ENCODE measurements at regions not wholly inside any gene's neighbourhood (a gene's known extent, or its start where the extent isn't known, plus 50 kb on each side); places are given as distances from the start of the nearest gene placed in this dataset.
A peak's percentile ranks its signal among the peaks of the same experiment; 100 is the strongest.

- POLR2A ChIA-PET, result no interaction called here
- ATAC-seq, result no peak
- Mint-ChIP-seq H3K27me3 (peaks cover 0 to 1% (median 0%) of the 10 kb centered on the region in 5 donors), H3K27ac (no peak overlapping the region), H3K4me1 (no peaks in the 10 kb centered on the region), H3K9me3 (peaks cover 0 to 5% (median 0%) of the 10 kb centered on the region in 9 donors), H3K36me3 (no peaks in the 10 kb centered on the region), H3K4me3 (no peak overlapping the region)
- no peak for DNase-seq
Measured at GRCh38 chr5:61910771-61911170, 395.2 kb upstream of the KIF2A start.

- H3K27me3 Mint-ChIP-seq, result peaks cover 0 to 1% (median 0%) of the 10 kb centered on the region in 5 donors
- DNase-seq (no peak), ATAC-seq (no peak)
- peaks cover 0 to 5% (median 0%) of the 10 kb centered on the region in 9 donors for H3K9me3 Mint-ChIP-seq
- H3K4me1 Mint-ChIP-seq, result no peaks in the 10 kb centered on the region
- POLR2A ChIA-PET, result no interaction called here
- H3K27ac Mint-ChIP-seq, result no peak overlapping the region
- no peak overlapping the region for H3K4me3 Mint-ChIP-seq
- no peaks in the 10 kb centered on the region for H3K36me3 Mint-ChIP-seq
Measured at GRCh38 chr5:61912559-61912958, 393.4 kb upstream of the KIF2A start.

- no peak for DNase-seq
- H3K36me3 Mint-ChIP-seq, result no peaks in the 10 kb centered on the region
- POLR2A ChIA-PET, result no interaction called here
- peaks cover 0 to 5% (median 0%) of the 10 kb centered on the region in 9 donors for H3K9me3 Mint-ChIP-seq
- no peak overlapping the region for H3K4me3 Mint-ChIP-seq
- peaks cover 0 to 3% (median 0%) of the 10 kb centered on the region in 5 donors for H3K27me3 Mint-ChIP-seq
- no peak overlapping the region for H3K27ac Mint-ChIP-seq
- no peak for ATAC-seq
- no peaks in the 10 kb centered on the region for H3K4me1 Mint-ChIP-seq
Measured at GRCh38 chr5:61915646-61916045, 390.4 kb upstream of the KIF2A start.

DNA sequence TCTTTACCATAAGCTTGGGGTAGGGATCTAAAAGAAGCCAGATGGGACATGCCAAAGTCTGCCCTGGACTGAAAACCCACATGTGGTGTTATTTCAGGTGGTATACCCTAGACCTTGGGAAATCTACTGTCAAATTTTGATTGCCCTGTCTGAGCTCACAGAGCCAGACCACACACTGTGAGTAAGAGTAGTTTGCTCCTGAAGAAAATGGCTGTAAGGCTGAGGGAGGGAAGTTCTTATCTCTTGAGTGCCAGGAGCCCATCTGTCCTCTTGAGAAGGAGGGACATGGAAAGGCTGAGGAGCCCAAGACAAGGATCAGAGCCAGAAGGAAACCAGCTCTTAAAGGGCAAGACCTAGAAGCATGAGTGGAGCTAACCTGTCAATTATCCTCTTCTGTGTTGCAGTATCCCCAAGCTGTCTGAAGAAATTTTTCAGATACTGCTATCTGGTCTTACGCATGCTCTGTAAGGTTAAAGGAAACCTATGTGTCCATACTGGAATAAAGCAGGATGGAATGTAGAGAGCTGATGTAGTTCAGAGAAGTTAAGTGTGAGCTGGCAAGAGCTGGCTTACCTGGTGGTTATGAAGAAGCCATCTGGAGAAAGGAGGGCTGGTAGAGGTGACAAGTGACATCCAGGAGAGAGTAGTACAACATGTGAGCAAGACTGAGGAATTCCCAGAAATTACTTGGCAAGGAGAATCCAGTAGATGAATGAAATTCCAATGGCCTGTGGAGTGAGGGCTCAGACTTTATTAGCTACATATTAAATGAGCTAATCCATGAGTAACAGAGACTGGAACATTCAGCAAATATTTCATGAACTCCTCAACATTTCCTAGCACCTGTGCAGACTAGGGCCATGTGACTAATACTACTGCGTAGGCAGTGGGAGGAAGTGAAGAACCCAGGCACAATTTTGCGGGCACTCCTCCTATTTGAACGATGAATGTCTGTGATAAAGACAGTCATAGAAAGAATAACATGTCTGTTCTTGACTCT is 389.1 kb upstream of the KIF2A start:
- Mint-ChIP-seq H3K4me1 (no peaks in the 10 kb centered on the region), H3K27ac (peak overlapping the region in 1 of 10 donors; percentile 44), H3K27me3 (peaks cover 0 to 3% (median 0%) of the 10 kb centered on the region in 5 donors), H3K4me3 (no peak overlapping the region), H3K36me3 (no peaks in the 10 kb centered on the region), H3K9me3 (peaks cover 0 to 5% (median 0%) of the 10 kb centered on the region in 9 donors)
- DNase-seq (no peak), ATAC-seq (no peak)
- POLR2A ChIA-PET, result no interaction called here

DNA sequence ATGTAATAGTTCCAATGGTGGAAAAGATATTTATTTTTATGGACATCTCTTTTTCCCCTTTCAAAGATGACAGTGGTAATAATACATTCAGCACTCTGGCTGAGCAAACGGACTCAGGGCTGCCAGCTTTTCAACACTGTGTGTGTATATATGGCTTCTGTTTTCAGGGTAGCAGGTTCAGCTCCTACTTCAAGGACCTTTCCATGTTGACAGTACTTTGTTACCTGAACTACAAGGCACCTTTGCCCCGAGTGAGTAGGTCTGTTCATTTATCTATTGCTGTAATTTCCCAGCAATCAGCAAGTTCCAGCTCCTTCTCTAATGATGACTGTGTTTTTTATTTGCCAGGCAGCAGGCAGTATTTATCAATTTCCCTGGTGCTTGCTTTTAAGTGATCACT is 387.4 kb upstream of the KIF2A start:
- Mint-ChIP-seq H3K9me3 (no peaks in the 10 kb centered on the region), H3K36me3 (no peaks in the 10 kb centered on the region), H3K27ac (no peak overlapping the region), H3K4me3 (no peak overlapping the region), H3K27me3 (peaks cover 0 to 3% (median 0%) of the 10 kb centered on the region in 5 donors), H3K4me1 (no peaks in the 10 kb centered on the region)
- POLR2A ChIA-PET, result no interaction called here
- DNase-seq (no peak), ATAC-seq (no peak)

DNA sequence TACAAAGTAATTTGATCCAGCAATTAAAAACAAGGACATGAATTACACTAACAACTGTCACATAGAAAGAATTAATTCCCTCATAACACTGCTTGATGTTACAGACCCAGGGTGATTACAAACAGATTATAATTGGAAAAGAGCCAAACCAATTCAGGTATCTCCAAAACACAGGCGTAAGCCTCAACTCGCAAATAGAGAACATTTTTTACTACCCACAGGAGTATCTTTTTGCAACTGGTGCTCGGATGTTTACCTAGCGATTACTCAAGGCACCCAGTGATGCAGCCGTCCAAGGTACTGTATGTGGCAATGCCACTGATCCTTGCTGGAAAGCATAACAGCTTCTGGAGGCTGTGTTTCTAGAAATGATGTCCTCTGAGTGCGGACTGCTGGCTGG is 386.1 kb upstream of the KIF2A start:
- DNase-seq (no peak), ATAC-seq (no peak)
- Mint-ChIP-seq H3K4me3 (no peak overlapping the region), H3K27ac (no peak overlapping the region), H3K36me3 (no peaks in the 10 kb centered on the region), H3K9me3 (no peaks in the 10 kb centered on the region), H3K4me1 (no peaks in the 10 kb centered on the region), H3K27me3 (peaks cover 0 to 4% (median under 1%) of the 10 kb centered on the region in 5 donors)
- POLR2A ChIA-PET, result no interaction called here

DNA sequence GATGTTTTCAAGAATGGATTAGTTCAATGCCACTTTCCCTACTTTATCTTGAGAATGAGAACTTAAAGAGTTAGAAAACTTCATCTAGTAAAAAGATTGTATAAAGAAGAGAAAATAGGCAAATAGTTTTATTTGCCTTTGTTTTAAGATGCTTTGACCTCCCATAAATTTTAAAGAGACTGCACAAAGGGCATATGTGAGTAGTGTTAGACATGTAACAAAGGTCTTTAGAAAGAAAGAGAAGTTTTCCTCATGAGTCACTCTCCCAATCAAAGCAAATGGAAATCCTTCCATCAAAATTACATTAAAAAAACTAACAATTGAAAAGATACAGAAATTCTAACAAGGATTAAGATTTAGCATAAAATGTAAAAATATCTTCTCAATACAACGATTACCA is 381.8 kb upstream of the KIF2A start:
- POLR2A ChIA-PET, result no interaction called here
- Mint-ChIP-seq H3K4me1 (no peaks in the 10 kb centered on the region), H3K36me3 (no peaks in the 10 kb centered on the region), H3K9me3 (peaks cover 0 to 12% (median 0%) of the 10 kb centered on the region in 9 donors), H3K27me3 (peaks cover 3 to 19% (median 10%) of the 10 kb centered on the region in 5 donors), H3K4me3 (no peak overlapping the region), H3K27ac (no peak overlapping the region)
- DNase-seq (no peak), ATAC-seq (no peak)

DNA sequence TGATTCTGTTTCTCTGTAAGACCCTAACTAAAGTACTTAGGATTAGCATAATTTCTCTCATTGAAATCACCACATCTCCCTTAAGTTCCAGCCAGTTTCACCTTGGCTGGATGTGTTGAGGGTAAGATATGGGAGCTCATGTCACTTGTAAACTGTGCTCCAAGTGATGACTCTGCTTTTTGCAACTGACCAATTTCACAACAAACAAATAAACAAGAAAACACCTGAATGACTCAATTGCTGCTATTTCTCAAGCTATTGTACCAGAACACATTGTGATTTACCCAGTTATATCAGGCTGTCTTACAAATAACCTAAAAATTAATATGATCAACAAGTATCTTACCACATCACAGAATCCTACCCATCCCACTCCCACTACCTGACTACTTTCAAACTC is 379.1 kb upstream of the KIF2A start:
- H3K4me3 Mint-ChIP-seq, result no peak overlapping the region
- ATAC-seq (no peak), DNase-seq (no peak)
- H3K4me1 Mint-ChIP-seq, result no peaks in the 10 kb centered on the region
- H3K9me3 Mint-ChIP-seq, result peaks cover 0 to 12% (median 0%) of the 10 kb centered on the region in 9 donors
- no peaks in the 10 kb centered on the region for H3K36me3 Mint-ChIP-seq
- no peak overlapping the region for H3K27ac Mint-ChIP-seq
- POLR2A ChIA-PET, result no interaction called here
- peaks cover 3 to 27% (median 10%) of the 10 kb centered on the region in 5 donors for H3K27me3 Mint-ChIP-seq

DNA sequence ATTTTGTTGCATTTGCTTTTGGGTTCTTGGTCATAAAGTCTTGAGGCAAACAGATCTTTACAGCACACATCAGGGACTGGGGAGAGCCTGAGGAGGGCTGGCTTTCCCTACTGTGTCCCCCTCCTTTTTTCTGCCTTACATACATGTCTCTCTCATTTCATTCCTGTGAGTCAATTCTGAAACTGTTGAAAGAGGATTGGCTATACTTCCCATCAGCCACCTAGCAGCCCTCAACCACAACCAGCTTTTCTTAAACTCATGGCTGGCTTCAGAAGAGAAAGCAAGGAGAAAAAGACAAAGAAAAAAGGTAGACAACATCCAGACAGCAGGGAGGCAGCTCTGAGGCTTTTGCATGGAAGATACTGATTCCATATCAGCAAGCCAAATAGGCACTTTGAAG is 374.8 kb upstream of the KIF2A start:
- no peak for ATAC-seq
- DNase-seq, result no peak
- H3K9me3 Mint-ChIP-seq, result peaks cover 0 to 5% (median 0%) of the 10 kb centered on the region in 9 donors
- H3K4me3 Mint-ChIP-seq, result no peak overlapping the region
- H3K4me1 Mint-ChIP-seq, result no peaks in the 10 kb centered on the region
- no peaks in the 10 kb centered on the region for H3K36me3 Mint-ChIP-seq
- no peak overlapping the region for H3K27ac Mint-ChIP-seq
- peaks cover 3 to 13% (median 5%) of the 10 kb centered on the region in 5 donors for H3K27me3 Mint-ChIP-seq
- POLR2A ChIA-PET, result no interaction called here

DNA sequence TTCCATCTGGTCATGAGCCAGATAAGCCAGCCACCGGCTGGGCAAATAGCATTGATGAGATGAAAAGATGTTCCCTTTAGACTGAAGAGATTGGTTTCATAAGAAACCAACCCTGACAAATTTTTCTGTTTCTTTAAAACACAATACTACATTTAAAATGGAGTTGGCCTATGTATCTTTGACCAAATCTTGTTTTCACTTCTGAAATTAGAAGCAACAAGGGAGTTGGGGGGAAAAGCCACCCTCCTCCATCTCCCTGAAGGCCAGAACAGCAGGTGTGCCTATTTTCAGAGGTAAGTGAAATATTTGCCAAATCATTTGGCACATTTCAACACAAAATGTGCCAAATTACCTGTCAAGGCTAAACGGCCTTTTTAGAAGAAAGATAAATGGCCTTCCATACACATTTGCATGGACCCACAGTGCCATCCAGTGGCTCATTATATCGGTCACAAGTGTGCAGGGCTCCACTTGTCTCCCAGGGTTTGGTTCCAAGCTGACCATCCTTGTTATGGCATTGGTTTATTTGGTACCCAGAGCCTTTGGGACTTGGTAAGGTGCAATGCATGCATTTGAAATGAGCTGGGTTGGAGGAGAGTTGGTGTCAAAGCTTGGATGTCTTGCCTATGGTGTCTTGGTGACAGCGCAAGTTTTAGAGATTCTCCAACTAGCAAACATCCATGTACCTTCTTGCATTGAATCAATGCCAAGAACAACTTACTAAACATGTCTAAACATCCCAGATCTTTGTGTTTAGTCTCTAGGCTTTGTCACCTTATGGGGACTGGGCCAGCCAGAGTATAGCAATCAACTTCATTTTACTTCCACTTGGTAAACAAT is 372.0 kb upstream of the KIF2A start:
- Mint-ChIP-seq H3K27ac (no peak overlapping the region), H3K36me3 (no peaks in the 10 kb centered on the region), H3K9me3 (peaks cover 0 to 4% (median 0%) of the 10 kb centered on the region in 9 donors), H3K4me3 (no peak overlapping the region), H3K4me1 (no peaks in the 10 kb centered on the region), H3K27me3 (peaks cover 2 to 8% (median 4%) of the 10 kb centered on the region in 5 donors)
- ATAC-seq (no peak), DNase-seq (no peak)
- POLR2A ChIA-PET, result no interaction called here

DNA sequence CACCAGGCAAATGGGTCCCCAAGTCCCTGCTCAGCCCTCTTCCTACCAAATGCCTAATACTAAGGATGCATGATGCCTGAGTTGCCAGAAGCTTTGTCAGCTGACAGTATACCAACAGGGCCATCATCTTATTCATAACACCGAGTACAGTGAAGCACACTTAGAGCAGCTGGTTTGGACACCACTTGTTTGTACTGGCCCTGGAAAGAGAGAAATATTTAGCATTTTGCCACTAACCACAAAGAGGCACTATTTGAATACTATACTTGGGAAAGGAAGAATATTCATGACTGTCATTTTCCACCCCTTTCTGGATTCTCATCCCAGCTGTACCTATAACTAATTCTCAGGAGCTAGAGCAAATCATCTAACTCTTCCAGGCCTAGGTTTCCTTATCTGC is 364.4 kb upstream of the KIF2A start:
- ATAC-seq (no peak), DNase-seq (no peak)
- H3K27ac Mint-ChIP-seq, result no peak overlapping the region
- POLR2A ChIA-PET, result no interaction called here
- peaks cover 0 to 2% (median 0%) of the 10 kb centered on the region in 9 donors for H3K9me3 Mint-ChIP-seq
- peaks cover 0 to 1% (median 0%) of the 10 kb centered on the region in 4 donors for H3K4me1 Mint-ChIP-seq
- H3K36me3 Mint-ChIP-seq, result no peaks in the 10 kb centered on the region
- no peak overlapping the region for H3K4me3 Mint-ChIP-seq
- H3K27me3 Mint-ChIP-seq, result peaks cover 0 to 7% (median 1%) of the 10 kb centered on the region in 5 donors

- Mint-ChIP-seq H3K27ac (no peak overlapping the region), H3K9me3 (peaks cover 0 to 2% (median 0%) of the 10 kb centered on the region in 9 donors), H3K36me3 (no peaks in the 10 kb centered on the region), H3K27me3 (peaks cover 0 to 11% (median 1%) of the 10 kb centered on the region in 5 donors), H3K4me3 (no peak overlapping the region), H3K4me1 (peaks cover 0 to 1% (median 0%) of the 10 kb centered on the region in 4 donors)
- no peak for ATAC-seq
- no peak for DNase-seq
- POLR2A ChIA-PET, result no interaction called here
Measured at GRCh38 chr5:61942462-61943049, 363.4 kb upstream of the KIF2A start.

Measured in naive thymus-derived CD8-positive, alpha-beta T cell (primary cell).